Parathyroid adenoma (tissue), 2 donors: ENCODE measurements at regions not wholly inside any gene's neighbourhood (a gene's known extent, or its start where the extent isn't known, plus 50 kb on each side); places are given as distances from the start of the nearest gene placed in this dataset.

Experiments
- H2AFZ ChIP-seq: fragments of 300-600 bp; sonication (generic); one replicate; pipeline ENCODE4 v1.7.0; 2017; ENCODE audit warnings: antibody characterized with exemption, mild to moderate bottlenecking
- H3K27ac ChIP-seq: fragments of 300-600 bp; sonication (generic); one replicate; pipeline ENCODE4 v1.7.0; 2017
- H3K27me3 ChIP-seq: fragments of 300-600 bp; sonication (generic); one replicate; pipeline ENCODE4 v1.7.0; 2017; ENCODE audit warnings: low read length; ENCODE audit not compliant: control insufficient read depth, insufficient read depth
- H3K36me3 ChIP-seq: fragments of 300-600 bp; sonication (generic); one replicate; pipeline ENCODE4 v1.7.0; 2017; ENCODE audit warnings: low read length; ENCODE audit not compliant: control insufficient read depth, insufficient read depth
- H3K4me1 ChIP-seq: fragments of 300-600 bp; sonication (generic); one replicate; pipeline ENCODE4 v1.7.0; 2017; ENCODE audit warnings: control low read depth
- H3K4me2 ChIP-seq: fragments of 300-600 bp; sonication (generic); one replicate; pipeline ENCODE4 v1.7.0; 2017; ENCODE audit warnings: low read length
- H3K4me3 ChIP-seq: fragments of 300-600 bp; sonication (generic); one replicate; pipeline ENCODE4 v1.7.0; 2017; ENCODE audit warnings: low read depth, low read length
- H3K79me2 ChIP-seq: fragments of 300-600 bp; sonication (generic); one replicate; pipeline ENCODE4 v1.7.0; 2017; ENCODE audit warnings: control low read depth
- H3K9ac ChIP-seq: fragments of 300-600 bp; sonication (generic); one replicate; pipeline ENCODE4 v1.7.0; 2017; ENCODE audit warnings: mild to moderate bottlenecking
- H3K9me3 ChIP-seq: fragments of 300-600 bp; sonication (generic); one replicate; pipeline ENCODE4 v1.7.0; 2017; ENCODE audit warnings: low read length; ENCODE audit not compliant: control insufficient read depth
- TF ChIP-seq, protein P1 (sequence below): fragments of 300-600 bp; sonication (generic); IDR thresholded peaks from one replicate; pipeline ENCODE4 v1.7.0; 2017; ENCODE audit warnings: antibody characterized with exemption, mild to moderate bottlenecking
- donor health status: primary hyperparathyroidism.

DNA sequence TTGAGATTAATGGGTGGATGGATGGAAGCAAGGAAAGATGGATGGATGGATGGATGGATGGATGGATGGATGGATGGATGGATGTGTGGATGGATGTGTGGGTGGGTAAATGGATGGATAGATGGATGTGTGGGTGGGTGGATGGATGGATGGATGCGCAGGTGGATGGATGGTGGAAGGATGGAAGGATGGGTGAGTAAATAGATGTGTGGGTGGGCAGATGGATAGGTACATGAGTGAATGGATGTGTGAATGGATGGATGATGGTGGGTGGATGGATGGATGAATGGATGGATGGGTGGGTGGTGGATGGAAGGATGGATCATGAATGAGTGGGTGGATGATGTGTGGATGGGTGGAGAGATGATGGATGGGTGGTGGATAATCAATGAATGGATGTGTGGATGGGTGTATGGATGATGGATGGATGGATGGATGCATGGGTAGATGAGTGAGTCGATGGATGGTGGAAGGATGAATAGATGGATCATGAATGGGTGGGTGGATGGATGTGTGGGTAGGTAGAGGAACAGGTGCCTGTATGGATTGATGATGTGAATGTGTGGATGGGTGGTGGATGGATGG lies 375.2 kb downstream of the BRD1 start:
- Histone ChIP-seq H3K79me2 (no peaks in the 10 kb centered on the region), H2AFZ (no peak overlapping the region), H3K4me2 (no peak overlapping the region), H3K4me1 (no peaks in the 10 kb centered on the region), H3K9ac (no peak overlapping the region), H3K36me3 (no peaks in the 10 kb centered on the region), H3K4me3 (no peak overlapping the region), H3K27ac (no peak overlapping the region), H3K27me3 (no peaks in the 10 kb centered on the region), H3K9me3 (no peaks in the 10 kb centered on the region)
- TF ChIP-seq, protein P1, sequence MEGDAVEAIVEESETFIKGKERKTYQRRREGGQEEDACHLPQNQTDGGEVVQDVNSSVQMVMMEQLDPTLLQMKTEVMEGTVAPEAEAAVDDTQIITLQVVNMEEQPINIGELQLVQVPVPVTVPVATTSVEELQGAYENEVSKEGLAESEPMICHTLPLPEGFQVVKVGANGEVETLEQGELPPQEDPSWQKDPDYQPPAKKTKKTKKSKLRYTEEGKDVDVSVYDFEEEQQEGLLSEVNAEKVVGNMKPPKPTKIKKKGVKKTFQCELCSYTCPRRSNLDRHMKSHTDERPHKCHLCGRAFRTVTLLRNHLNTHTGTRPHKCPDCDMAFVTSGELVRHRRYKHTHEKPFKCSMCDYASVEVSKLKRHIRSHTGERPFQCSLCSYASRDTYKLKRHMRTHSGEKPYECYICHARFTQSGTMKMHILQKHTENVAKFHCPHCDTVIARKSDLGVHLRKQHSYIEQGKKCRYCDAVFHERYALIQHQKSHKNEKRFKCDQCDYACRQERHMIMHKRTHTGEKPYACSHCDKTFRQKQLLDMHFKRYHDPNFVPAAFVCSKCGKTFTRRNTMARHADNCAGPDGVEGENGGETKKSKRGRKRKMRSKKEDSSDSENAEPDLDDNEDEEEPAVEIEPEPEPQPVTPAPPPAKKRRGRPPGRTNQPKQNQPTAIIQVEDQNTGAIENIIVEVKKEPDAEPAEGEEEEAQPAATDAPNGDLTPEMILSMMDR = no peak

- H3K4me1 ChIP-seq = no peaks in the 10 kb centered on the region
- H3K27ac ChIP-seq = no peak overlapping the region
- no peak overlapping the region for H3K9ac ChIP-seq
- H3K36me3 ChIP-seq = no peaks in the 10 kb centered on the region
- H3K9me3 ChIP-seq = no peaks in the 10 kb centered on the region
- no peaks in the 10 kb centered on the region for H3K27me3 ChIP-seq
- no peaks in the 10 kb centered on the region for H3K79me2 ChIP-seq
- TF ChIP-seq, protein P1 = no peak
- no peak overlapping the region for H3K4me3 ChIP-seq
- no peak overlapping the region for H2AFZ ChIP-seq
- H3K4me2 ChIP-seq = peak overlapping the region; percentile 53
Observed at GRCh38 chr22:49451070-49451840, 376.4 kb downstream of the BRD1 start.

DNA sequence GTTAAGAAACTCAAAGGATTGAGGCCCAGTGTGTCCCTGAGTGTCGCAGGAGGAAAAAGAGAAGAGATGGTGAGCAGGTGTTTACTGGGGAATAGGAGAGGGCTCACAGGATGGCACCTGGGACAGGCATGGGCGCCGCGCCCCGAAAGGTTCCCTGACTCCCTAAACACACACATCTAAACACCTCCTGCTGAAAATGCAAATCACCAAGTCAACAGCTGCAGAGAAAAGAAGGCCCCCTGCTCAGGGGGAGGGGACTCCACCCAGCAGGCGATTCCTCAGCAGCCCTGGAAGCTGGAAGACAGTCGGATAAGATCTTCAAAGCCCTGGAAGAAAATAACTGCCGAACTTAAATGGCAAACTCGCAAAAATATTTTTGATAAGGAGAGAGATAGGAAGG lies 377.2 kb downstream of the BRD1 start:
- Histone ChIP-seq H3K27ac (no peak overlapping the region), H3K4me3 (no peak overlapping the region), H3K4me1 (no peaks in the 10 kb centered on the region), H2AFZ (no peak overlapping the region), H3K4me2 (peak overlapping the region; percentile 53), H3K9ac (no peak overlapping the region), H3K27me3 (no peaks in the 10 kb centered on the region), H3K36me3 (no peaks in the 10 kb centered on the region), H3K9me3 (no peaks in the 10 kb centered on the region), H3K79me2 (no peaks in the 10 kb centered on the region)
- TF ChIP-seq, protein P1 = no peak

GRCh38 chr22:49449811-49450446 lies 377.7 kb downstream of the BRD1 start:
- no peak overlapping the region for H3K4me3 ChIP-seq

More at GRCh38 chr22:49449811-49450446, 377.7 kb downstream of the BRD1 start:
- H3K27me3 ChIP-seq = no peaks in the 10 kb centered on the region
- H3K9ac ChIP-seq = no peak overlapping the region
- H3K79me2 ChIP-seq = no peaks in the 10 kb centered on the region
- H3K9me3 ChIP-seq = no peaks in the 10 kb centered on the region
- H2AFZ ChIP-seq = no peak overlapping the region
- no peaks in the 10 kb centered on the region for H3K36me3 ChIP-seq
- H3K4me2 ChIP-seq = peak overlapping the region; percentile 53
- TF ChIP-seq, protein P1 = no peak
- H3K4me1 ChIP-seq = no peaks in the 10 kb centered on the region
- no peak overlapping the region for H3K27ac ChIP-seq
